ENCODE measurements at regions not wholly inside any gene's neighbourhood (a gene's known extent, or its start where the extent isn't known, plus 50 kb on each side); places are given as distances from the start of the nearest gene placed in this dataset.

DNA sequence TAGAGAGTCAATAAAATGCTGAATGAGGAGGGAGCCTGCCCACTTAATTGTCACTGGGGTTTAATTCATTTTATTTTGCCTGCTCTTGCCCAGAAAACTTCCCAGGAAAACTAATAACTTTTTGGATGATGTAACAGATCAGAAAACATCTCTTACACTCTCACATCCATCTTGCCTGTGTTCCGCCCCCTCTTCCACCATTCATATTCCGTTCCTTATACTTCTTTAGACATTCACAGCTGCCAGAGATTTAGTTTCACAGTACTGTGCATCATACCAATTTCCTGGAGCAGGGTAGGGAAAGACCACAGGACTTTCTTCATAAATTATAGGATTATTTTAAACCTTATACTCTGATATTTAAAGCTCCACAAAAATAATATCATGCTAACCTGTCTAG is 776.1 kb upstream of the SOX11 start:
- TF ChIP-seq, protein P1, sequence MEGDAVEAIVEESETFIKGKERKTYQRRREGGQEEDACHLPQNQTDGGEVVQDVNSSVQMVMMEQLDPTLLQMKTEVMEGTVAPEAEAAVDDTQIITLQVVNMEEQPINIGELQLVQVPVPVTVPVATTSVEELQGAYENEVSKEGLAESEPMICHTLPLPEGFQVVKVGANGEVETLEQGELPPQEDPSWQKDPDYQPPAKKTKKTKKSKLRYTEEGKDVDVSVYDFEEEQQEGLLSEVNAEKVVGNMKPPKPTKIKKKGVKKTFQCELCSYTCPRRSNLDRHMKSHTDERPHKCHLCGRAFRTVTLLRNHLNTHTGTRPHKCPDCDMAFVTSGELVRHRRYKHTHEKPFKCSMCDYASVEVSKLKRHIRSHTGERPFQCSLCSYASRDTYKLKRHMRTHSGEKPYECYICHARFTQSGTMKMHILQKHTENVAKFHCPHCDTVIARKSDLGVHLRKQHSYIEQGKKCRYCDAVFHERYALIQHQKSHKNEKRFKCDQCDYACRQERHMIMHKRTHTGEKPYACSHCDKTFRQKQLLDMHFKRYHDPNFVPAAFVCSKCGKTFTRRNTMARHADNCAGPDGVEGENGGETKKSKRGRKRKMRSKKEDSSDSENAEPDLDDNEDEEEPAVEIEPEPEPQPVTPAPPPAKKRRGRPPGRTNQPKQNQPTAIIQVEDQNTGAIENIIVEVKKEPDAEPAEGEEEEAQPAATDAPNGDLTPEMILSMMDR (IDR thresholded peaks at IDR 0.05; ENCODE audit: low read depth, low read length) = no peak
- TF ChIP-seq EZH2phosphoT487 (IDR thresholded peaks at IDR 0.05; ENCODE audit: low read depth) = no peak

All from OCI-LY3 (cell line).